ENCODE measurements at regions not wholly inside any gene's neighbourhood (a gene's known extent, or its start where the extent isn't known, plus 50 kb on each side); places are given as distances from the start of the nearest gene placed in this dataset.

DNA sequence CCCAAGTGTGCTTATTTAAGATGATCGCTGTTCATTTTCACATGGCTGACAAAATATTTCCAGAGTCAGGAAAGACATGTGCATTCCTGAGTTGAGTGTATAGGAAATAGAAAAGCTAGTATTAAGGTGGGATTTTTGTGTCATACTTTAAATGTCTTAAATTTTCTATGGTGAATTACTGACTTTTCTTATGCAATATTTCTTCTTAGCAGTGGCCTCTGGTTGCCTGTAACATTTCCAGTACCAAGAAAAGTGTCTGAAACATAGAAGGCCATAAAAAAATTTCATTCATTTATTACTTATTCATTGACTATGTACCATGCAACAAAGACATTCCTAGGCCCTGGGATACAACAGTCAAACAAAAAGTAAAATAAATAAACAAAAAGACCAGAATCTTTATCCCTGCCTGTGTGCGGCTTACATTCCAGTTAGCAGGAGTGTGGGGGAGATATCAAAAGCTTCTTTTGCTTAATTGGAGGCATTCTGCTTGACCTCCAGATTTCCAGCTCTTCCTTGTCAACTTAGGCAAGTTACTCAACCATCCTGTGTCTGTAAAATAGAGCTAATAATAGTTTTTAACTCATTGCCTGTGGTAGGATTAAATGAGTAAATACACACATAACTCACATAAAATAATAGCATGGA is 216.3 kb upstream of the FLRT2 start:
- ChIA-PET CTCF (no interaction called here), POLR2A (interaction anchor here (0.6 kb wide), 1 partner anchor 35 kb away, joined by 11 read pairs; no protein-coding TSS in a partner anchor)
- Histone ChIP-seq H3K36me3 (ENCODE audit: control insufficient read depth in 2 of 2, insufficient read depth in 1 of 2, low read length in 2 of 2) (no peaks in the 10 kb centered on the region; a peak in 1 of 3 replicates), H3K9me3 (ENCODE audit: control insufficient read depth, insufficient read depth, low read depth, low read length) (no peaks in the 10 kb centered on the region), H3K4me3 (ENCODE audit: low read depth, low read length) (no peak overlapping the region), H3K27ac (ENCODE audit: extremely low read depth, low read depth, low read length) (no peak overlapping the region), H3K4me1 (ENCODE audit: control insufficient read depth, insufficient read depth, low read length) (no peaks in the 10 kb centered on the region)
- TF ChIP-seq ZNF223 (tag by site-specific recombination; IDR thresholded peaks at IDR 0.05) (no peak), ZNF148 (tag by site-specific recombination; IDR thresholded peaks at IDR 0.05; ENCODE audit: borderline replicate concordance) (no peak), ZNF26 (tag by site-specific recombination; IDR thresholded peaks at IDR 0.05) (no peak), ZNF548 (tag by site-specific recombination; IDR thresholded peaks at IDR 0.05) (no peak), ZNF544 (tag by site-specific recombination; IDR thresholded peaks at IDR 0.05) (no peak), ZNF354C (tag by site-specific recombination; IDR thresholded peaks at IDR 0.05; ENCODE audit: borderline replicate concordance, low read depth) (no peak), ZBTB17 (tag by site-specific recombination; IDR thresholded peaks at IDR 0.05) (no peak), ZFHX2 (tag by site-specific recombination; conservative IDR thresholded peaks at IDR 0.05) (no peak), ZNF701 (tag by site-specific recombination; IDR thresholded peaks at IDR 0.05) (no peak), ZNF302 (tag by site-specific recombination; IDR thresholded peaks at IDR 0.05; ENCODE audit: low read depth) (no peak), ATF2 (tag by site-specific recombination; IDR thresholded peaks at IDR 0.05; ENCODE audit: low read depth) (no peak), ZNF366 (tag by site-specific recombination; conservative IDR thresholded peaks at IDR 0.05) (no peak), ZNF555 (tag by site-specific recombination; conservative IDR thresholded peaks at IDR 0.05) (no peak), ZNF174 (tag by site-specific recombination; IDR thresholded peaks at IDR 0.05) (no peak), SP3 (tag by site-specific recombination; IDR thresholded peaks at IDR 0.05) (no peak)
- TF ChIP-seq, protein P1, sequence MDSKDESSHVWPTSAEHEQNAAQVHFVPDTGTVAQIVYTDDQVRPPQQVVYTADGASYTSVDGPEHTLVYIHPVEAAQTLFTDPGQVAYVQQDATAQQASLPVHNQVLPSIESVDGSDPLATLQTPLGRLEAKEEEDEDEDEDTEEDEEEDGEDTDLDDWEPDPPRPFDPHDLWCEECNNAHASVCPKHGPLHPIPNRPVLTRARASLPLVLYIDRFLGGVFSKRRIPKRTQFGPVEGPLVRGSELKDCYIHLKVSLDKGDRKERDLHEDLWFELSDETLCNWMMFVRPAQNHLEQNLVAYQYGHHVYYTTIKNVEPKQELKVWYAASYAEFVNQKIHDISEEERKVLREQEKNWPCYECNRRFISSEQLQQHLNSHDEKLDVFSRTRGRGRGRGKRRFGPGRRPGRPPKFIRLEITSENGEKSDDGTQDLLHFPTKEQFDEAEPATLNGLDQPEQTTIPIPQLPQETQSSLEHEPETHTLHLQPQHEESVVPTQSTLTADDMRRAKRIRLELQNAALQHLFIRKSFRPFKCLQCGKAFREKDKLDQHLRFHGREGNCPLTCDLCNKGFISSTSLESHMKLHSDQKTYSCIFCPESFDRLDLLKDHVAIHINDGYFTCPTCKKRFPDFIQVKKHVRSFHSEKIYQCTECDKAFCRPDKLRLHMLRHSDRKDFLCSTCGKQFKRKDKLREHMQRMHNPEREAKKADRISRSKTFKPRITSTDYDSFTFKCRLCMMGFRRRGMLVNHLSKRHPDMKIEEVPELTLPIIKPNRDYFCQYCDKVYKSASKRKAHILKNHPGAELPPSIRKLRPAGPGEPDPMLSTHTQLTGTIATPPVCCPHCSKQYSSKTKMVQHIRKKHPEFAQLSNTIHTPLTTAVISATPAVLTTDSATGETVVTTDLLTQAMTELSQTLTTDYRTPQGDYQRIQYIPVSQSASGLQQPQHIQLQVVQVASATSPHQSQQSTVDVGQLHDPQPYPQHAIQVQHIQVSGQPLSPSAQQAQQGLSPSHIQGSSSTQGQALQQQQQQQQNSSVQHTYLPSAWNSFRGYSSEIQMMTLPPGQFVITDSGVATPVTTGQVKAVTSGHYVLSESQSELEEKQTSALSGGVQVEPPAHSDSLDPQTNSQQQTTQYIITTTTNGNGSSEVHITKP (tag by site-specific recombination; IDR thresholded peaks at IDR 0.05) = no peak
